ENCODE measurements at regions not wholly inside any gene's neighbourhood (a gene's known extent, or its start where the extent isn't known, plus 50 kb on each side); places are given as distances from the start of the nearest gene placed in this dataset.

GRCh38 chr15:38085114-38085513, 150.7 kb downstream of the TMCO5A start:
- Histone ChIP-seq H3K27me3 (ENCODE audit: control insufficient read depth in 3 of 3, insufficient read depth in 3 of 3, low read length in 2 of 3) (no peaks in the 10 kb centered on the region), H3K9ac (ENCODE audit: insufficient read depth in 1 of 2, low read length in 2 of 2) (no peak overlapping the region), H3K36me3 (ENCODE audit: control insufficient read depth in 4 of 4, insufficient read depth in 4 of 4, low read length in 4 of 4) (no peaks in the 10 kb centered on the region), H3K4me3 (no peak overlapping the region), H3K4me1 (ENCODE audit: control insufficient read depth in 5 of 5, insufficient read depth in 5 of 5, low read length in 5 of 5) (peaks cover 1 to 10% (median 3%) of the 10 kb centered on the region in 5 donors), H3K9me3 (ENCODE audit: control insufficient read depth in 4 of 4, insufficient read depth in 3 of 4, low read length in 3 of 4) (no peaks in the 10 kb centered on the region), H3K27ac (ENCODE audit: low read depth in 1 of 2, low read length in 1 of 2) (no peak overlapping the region)
- ATAC-seq (ENCODE audit: insufficient read depth, low FRiP score) (no peak), DNase-seq (no peak)
- WGBS, 2 donors: 19 to 36% methylated on average over 7 of the region's 7 CpGs
- no peak for TF ChIP-seq CTCF (IDR thresholded peaks at IDR 0.05; ENCODE audit: control extremely low read depth, extremely low read depth)

GRCh38 chr15:38085931-38086568, 151.6 kb downstream of the TMCO5A start:
- Histone ChIP-seq H3K9ac (ENCODE audit: insufficient read depth in 1 of 2, low read length in 2 of 2) (no peak overlapping the region), H3K9me3 (ENCODE audit: control insufficient read depth in 4 of 4, insufficient read depth in 3 of 4, low read length in 3 of 4) (no peaks in the 10 kb centered on the region), H3K4me1 (ENCODE audit: control insufficient read depth in 5 of 5, insufficient read depth in 5 of 5, low read length in 5 of 5) (peaks cover 1 to 10% (median 3%) of the 10 kb centered on the region in 5 donors), H3K4me3 (no peak overlapping the region), H3K27me3 (ENCODE audit: control insufficient read depth in 3 of 3, insufficient read depth in 3 of 3, low read length in 2 of 3) (no peaks in the 10 kb centered on the region), H3K27ac (ENCODE audit: low read depth in 1 of 2, low read length in 1 of 2) (no peak overlapping the region), H3K36me3 (ENCODE audit: control insufficient read depth in 4 of 4, insufficient read depth in 4 of 4, low read length in 4 of 4) (no peaks in the 10 kb centered on the region)
- no peak for TF ChIP-seq CTCF (IDR thresholded peaks at IDR 0.05; ENCODE audit: control extremely low read depth, extremely low read depth)
- DNase-seq: peak in 1 of 3 donors; percentile 34
- peak; percentile 42 for ATAC-seq (ENCODE audit: insufficient read depth, low FRiP score)
- 31 to 60% methylated on average over 1 of the region's 1 CpG for WGBS, 2 donors

- DNase-seq: no peak
- H3K4me3 ChIP-seq: no peak overlapping the region
- peaks cover 1 to 10% (median 3%) of the 10 kb centered on the region in 5 donors for H3K4me1 ChIP-seq (ENCODE audit: control insufficient read depth in 5 of 5, insufficient read depth in 5 of 5, low read length in 5 of 5)
- TF ChIP-seq CTCF (IDR thresholded peaks at IDR 0.05; ENCODE audit: control extremely low read depth, extremely low read depth): no peak
- ATAC-seq (ENCODE audit: insufficient read depth, low FRiP score): no peak
- H3K9ac ChIP-seq (ENCODE audit: insufficient read depth in 1 of 2, low read length in 2 of 2): no peak overlapping the region
- 75 to 78% methylated on average over 2 of the region's 2 CpGs for WGBS, 2 donors
- no peak overlapping the region for H3K27ac ChIP-seq (ENCODE audit: low read depth in 1 of 2, low read length in 1 of 2)
- no peaks in the 10 kb centered on the region for H3K27me3 ChIP-seq (ENCODE audit: control insufficient read depth in 3 of 3, insufficient read depth in 3 of 3, low read length in 2 of 3)
- no peaks in the 10 kb centered on the region for H3K9me3 ChIP-seq (ENCODE audit: control insufficient read depth in 4 of 4, insufficient read depth in 3 of 4, low read length in 3 of 4)
- no peaks in the 10 kb centered on the region for H3K36me3 ChIP-seq (ENCODE audit: control insufficient read depth in 4 of 4, insufficient read depth in 4 of 4, low read length in 4 of 4)
Measured at GRCh38 chr15:38086611-38087010, 152.2 kb downstream of the TMCO5A start.

- Histone ChIP-seq H3K9me3 (ENCODE audit: control insufficient read depth in 4 of 4, insufficient read depth in 3 of 4, low read length in 3 of 4) (no peaks in the 10 kb centered on the region), H3K36me3 (ENCODE audit: control insufficient read depth in 4 of 4, insufficient read depth in 4 of 4, low read length in 4 of 4) (no peaks in the 10 kb centered on the region), H3K27ac (ENCODE audit: low read depth in 1 of 2, low read length in 1 of 2) (no peak overlapping the region), H3K9ac (ENCODE audit: insufficient read depth in 1 of 2, low read length in 2 of 2) (no peak overlapping the region), H3K4me1 (ENCODE audit: control insufficient read depth in 5 of 5, insufficient read depth in 5 of 5, low read length in 5 of 5) (peaks cover 1 to 10% (median 3%) of the 10 kb centered on the region in 5 donors), H3K4me3 (no peak overlapping the region), H3K27me3 (ENCODE audit: control insufficient read depth in 3 of 3, insufficient read depth in 3 of 3, low read length in 2 of 3) (no peaks in the 10 kb centered on the region)
- no peak for TF ChIP-seq CTCF (IDR thresholded peaks at IDR 0.05; ENCODE audit: control extremely low read depth, extremely low read depth)
- 53 to 62% methylated on average over 1 of the region's 1 CpG for WGBS, 2 donors
- ATAC-seq (ENCODE audit: insufficient read depth, low FRiP score) (no peak), DNase-seq (peak in 1 of 3 donors; percentile 30)
Measured at GRCh38 chr15:38088971-38089370, 154.5 kb downstream of the TMCO5A start.

Measured in lung (tissue), 11 donors.